ENCODE measurements at regions not wholly inside any gene's neighbourhood (a gene's known extent, or its start where the extent isn't known, plus 50 kb on each side); places are given as distances from the start of the nearest gene placed in this dataset.

DNA sequence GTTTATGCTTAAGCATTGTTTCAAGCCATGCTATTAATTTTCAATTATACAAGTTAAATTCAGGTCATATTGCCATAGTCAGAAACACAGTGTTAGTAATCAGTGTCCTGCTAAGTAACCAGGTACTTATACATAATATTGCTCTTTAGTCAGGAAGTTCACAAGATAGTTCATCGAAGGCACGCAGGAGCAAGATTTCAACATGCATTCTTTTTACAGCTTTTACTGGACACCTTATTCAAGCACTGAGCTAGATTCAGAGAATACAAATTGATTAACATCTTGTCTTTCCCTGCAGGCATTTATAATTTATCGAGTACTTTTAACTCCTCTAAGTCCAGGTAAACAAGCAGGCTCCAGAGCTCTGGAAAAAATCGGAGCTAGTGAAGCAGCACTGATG is 202.3 kb upstream of the BRINP3 start:
- Histone ChIP-seq H4K8ac (replicated peaks; ENCODE audit: insufficient read length, low read depth, low read length) (no peak overlapping the region), H3K9ac (ENCODE audit: extremely low read depth, insufficient read length, low read length) (no peak overlapping the region), H3K14ac (ENCODE audit: insufficient read depth, low read length) (no peak overlapping the region), H3K18ac (ENCODE audit: insufficient read length, low read depth, low read length) (no peak overlapping the region), H3K27me3 (ENCODE audit: insufficient read depth, low read length) (no peaks in the 10 kb centered on the region), H3K4ac (ENCODE audit: low read depth, low read length) (no peak overlapping the region), H4K20me1 (ENCODE audit: control insufficient read depth, insufficient read depth, insufficient read length) (no peaks in the 10 kb centered on the region), H2AFZ (ENCODE audit: low read length) (no peak overlapping the region), H4K91ac (ENCODE audit: insufficient read length, low read depth, low read length) (no peak overlapping the region), H2BK5ac (ENCODE audit: insufficient read length, low read length) (no peak overlapping the region), H3K27ac (ENCODE audit: insufficient read length, low read depth, low read length) (no peak overlapping the region), H3T11ph (ENCODE audit: low read length) (no peak overlapping the region), H2BK120ac (ENCODE audit: low read depth, low read length, poor library complexity, severe bottlenecking) (no peak overlapping the region), H3K9me3 (ENCODE audit: control insufficient read depth, low read depth, low read length) (no peaks in the 10 kb centered on the region), H3K23ac (ENCODE audit: insufficient read length, low read depth, low read length) (no peak overlapping the region), H3K4me1 (ENCODE audit: insufficient read depth, low read length) (no peaks in the 10 kb centered on the region), H2BK20ac (ENCODE audit: low read depth, low read length, poor library complexity, severe bottlenecking) (no peak overlapping the region), H2BK12ac (ENCODE audit: insufficient read length, low read depth, low read length) (no peak overlapping the region), H4K5ac (ENCODE audit: insufficient read length, low read depth, low read length) (no peak overlapping the region), H3K23me2 (ENCODE audit: insufficient read length, low read depth, low read length, poor library complexity, severe bottlenecking) (no peaks in the 10 kb centered on the region), H3K56ac (ENCODE audit: insufficient read length, low read depth, low read length) (no peak overlapping the region), H3K79me2 (ENCODE audit: insufficient read depth, low read length) (no peaks in the 10 kb centered on the region), H2AK5ac (ENCODE audit: insufficient read length, low read length) (no peak overlapping the region), H2BK15ac (ENCODE audit: low read depth, low read length) (no peak overlapping the region), H3K4me2 (ENCODE audit: insufficient read depth, insufficient read length, low read length) (no peak overlapping the region), H3K79me1 (ENCODE audit: insufficient read depth, low read depth, low read length, poor library complexity, severe bottlenecking) (no peaks in the 10 kb centered on the region)
- no peak for DNase-seq
- WGBS (ENCODE audit: extremely low coverage, insufficient read length, low lambda C conversion rate): no CpG with 5 or more reads among the region's 4 CpGs
- peaks cover 0 to 2% (median 0%) of the 10 kb centered on the region in 3 experiments; a peak in 2 of 7 replicates for H3K36me3 Mint-ChIP-seq (ENCODE audit: insufficient read depth in 1 of 3, low read depth in 3 of 3)
- H3K4me3 Mint-ChIP-seq: no peak overlapping the region
- no peaks in the 10 kb centered on the region for H3K9me3 Mint-ChIP-seq
- no peak overlapping the region for H3K27ac Mint-ChIP-seq
- H3K27me3 Mint-ChIP-seq (ENCODE audit: low read depth): no peaks in the 10 kb centered on the region
- peaks cover 6 to 8% of the 10 kb centered on the region in 2 experiments for H3K4me1 Mint-ChIP-seq
- TF ChIP-seq, protein P1, sequence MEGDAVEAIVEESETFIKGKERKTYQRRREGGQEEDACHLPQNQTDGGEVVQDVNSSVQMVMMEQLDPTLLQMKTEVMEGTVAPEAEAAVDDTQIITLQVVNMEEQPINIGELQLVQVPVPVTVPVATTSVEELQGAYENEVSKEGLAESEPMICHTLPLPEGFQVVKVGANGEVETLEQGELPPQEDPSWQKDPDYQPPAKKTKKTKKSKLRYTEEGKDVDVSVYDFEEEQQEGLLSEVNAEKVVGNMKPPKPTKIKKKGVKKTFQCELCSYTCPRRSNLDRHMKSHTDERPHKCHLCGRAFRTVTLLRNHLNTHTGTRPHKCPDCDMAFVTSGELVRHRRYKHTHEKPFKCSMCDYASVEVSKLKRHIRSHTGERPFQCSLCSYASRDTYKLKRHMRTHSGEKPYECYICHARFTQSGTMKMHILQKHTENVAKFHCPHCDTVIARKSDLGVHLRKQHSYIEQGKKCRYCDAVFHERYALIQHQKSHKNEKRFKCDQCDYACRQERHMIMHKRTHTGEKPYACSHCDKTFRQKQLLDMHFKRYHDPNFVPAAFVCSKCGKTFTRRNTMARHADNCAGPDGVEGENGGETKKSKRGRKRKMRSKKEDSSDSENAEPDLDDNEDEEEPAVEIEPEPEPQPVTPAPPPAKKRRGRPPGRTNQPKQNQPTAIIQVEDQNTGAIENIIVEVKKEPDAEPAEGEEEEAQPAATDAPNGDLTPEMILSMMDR (conservative IDR thresholded peaks at IDR 0.05): no peak
